DMS79 (cell line): ENCODE measurements at regions not wholly inside any gene's neighbourhood (a gene's known extent, or its start where the extent isn't known, plus 50 kb on each side); places are given as distances from the start of the nearest gene placed in this dataset.

ENCODE experiments used
- DNase-seq: peaks from one replicate; lab custom pipeline; 2025; lab: John Stamatoyannopoulos, UW

DNA sequence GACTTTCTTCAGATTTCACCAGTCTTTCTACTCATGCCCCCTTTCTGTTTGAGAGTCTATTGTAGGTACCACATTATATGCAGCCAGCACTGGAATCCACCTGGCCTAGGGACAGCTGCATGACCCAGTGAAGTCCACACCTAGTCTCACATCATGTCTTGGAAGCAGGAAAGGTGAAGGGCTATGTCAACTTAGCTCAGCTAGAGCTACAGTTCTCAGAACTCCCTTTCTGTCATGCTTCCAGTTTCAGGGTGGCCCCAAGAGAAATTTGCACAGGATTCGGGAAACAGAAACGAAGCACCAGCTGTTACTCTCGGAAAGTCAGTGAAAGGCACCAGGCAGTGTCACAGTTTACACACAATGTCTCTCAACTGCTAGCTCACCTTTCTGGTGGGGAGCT, 51.6 kb upstream of the NLRP1 start:
- no peak for DNase-seq

DNA sequence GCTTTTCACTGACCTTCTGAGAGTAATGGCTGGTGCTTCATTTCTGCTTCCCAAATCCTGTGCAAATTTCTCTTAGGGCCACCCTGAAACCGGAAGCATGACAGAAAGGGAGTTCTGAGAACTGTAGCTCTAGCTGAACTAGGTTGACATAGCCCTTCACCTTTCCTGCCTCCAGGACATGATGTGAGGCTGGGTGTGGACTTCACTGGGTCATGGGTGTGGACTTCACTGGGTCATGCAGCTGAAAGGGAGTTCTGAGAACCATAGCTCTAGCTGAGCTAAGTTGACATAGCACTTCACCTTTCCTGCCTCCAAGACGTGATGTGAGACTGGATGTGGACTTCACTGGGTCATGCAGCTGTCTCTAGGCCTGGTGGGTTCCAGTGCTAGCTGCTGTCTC, 54.3 kb upstream of the NLRP1 start:
- DNase-seq, result no peak

DNA sequence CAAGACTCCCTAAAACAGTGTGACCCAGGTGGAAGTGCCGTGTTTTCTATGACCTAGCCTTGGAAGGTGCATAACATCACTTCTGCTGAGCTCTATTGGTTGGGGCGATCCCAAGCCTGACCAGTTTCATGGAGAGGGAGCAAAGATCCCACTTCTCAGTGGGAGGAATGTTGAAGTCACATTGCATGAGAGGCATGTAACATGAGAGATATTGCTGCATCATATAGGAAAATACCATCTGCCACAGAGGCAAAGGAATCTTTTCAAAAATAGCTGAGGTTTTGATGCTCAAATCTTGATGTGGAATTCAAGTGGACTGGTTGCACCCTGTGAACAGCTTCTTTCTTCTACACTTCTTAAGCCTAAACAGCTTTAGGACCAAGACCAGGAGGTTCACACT, 56.4 kb upstream of the NLRP1 start:
- no peak for DNase-seq

DNA sequence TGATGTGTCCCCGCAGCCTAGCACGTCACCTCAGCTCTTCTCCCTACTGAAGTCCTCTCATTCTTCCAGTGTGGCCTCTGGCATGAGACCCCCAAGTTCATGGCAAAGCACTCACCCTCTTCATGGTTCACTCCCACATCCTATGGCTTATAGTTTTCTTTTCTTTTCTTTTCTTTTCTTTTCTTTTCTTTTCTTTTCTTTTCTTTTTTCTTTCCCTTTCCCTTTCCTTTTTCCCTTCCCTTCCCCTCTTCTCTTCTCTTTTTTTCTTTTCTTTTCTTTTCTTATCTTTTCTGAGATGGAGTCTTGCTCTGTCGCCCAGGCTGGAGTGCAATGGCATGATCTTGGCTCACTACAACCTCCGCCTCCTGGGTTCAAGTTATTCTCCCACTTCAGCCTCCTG, 58.4 kb upstream of the NLRP1 start:
- DNase-seq, result no peak

DNA sequence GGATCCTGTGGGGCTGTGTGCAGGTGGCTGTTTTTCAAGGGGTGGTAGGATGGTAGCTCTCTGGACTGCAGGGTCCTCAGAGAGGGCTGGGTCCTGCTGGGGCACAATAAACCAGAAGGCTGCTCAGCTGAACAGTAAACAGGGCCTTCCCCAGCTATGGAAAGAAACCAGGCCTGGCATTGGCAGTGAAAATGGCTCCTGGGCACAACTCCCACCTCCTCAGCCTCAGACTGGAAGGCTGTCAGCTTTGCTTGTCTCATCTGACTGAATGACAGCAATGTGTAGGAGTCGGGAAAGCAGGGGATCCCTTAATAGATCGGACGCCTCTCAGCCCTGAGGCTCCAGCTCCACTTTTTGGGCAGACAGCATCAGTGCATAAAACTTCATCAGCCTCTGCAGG, 59.8 kb upstream of the NLRP1 start:
- DNase-seq, result no peak

DNA sequence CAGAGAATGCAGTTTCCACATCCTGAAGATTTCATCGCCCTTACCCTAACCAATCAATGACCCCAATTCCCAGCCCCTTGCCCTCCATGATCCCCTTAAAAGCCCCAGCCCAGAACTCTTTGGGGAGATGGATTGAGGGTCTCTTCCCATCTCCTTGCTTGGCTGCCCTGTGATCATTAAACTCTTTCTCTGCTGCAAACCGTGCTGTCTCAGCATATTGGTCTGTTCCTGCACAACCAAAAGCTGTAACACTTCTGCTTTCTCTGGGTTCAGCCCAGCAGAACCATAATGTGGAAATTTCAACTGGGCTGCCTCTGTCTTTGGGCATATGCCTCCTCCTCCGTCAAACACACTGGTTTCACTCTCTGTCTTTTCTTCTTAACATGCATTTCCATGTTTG, 67.0 kb upstream of the NLRP1 start:
- no peak for DNase-seq

DNA sequence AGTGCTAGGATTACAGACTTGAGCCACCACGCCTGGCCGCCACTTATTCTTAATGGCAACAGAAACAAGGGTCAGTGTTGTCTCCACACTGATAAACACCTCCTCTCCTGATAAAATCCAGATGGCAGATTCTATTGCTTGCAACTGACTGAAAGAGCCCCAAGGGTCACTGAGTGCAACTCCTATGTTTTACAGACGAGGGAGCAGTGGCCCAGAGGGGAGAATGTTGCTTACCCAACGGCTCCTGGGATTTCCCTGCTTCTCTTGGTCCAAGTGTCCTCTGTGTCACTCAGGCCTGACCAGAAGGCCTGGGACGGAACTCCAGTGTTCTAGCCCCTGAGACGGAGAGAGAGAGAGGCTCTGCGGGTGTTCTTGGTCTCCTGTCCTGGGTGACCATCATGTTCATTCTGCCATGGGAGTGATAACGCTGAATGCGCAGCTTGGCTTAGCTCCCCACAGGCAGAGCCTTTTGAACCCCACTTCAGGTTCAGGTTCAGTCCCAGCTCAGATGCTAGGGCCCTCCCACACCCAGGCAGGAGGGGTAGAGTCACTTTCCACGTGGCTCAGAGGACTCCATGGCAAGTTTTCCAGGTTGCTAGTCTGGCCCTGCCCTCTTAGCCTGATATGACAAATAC, 77.3 kb upstream of the NLRP1 start:
- DNase-seq, result no peak

DNA sequence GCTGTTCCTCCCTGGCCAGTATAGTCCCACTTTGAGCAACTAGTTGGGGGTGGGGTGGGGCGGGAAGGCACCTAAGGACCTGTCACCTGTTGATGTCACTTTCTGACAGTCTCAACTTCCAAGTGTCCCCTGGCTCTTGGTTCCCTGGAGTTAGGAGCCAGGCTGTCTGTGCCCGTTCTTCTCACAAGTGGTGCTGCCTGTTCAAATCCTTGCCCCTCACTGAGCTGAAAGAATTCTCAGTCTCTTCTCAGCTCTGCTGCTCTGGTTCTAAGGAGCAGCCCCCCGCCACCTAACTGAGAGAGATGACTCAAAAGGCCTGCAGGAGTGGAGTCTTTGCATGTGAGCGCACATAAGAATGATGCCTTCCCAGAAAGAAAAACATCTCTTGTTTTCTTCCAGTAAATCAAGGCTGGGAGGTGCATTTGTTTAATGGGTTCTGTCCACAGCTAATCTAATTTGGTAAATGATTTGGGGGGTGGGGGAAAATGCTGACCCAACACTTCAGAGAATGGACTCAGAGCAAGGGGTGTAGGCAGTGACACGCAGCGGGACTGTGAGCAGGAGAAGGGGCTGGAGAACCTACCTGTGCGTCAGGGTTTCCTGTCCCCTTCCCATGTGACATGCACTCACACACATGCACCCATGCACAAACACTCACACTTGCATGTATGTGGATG, 78.2 kb upstream of the NLRP1 start:
- DNase-seq, result no peak

DNA sequence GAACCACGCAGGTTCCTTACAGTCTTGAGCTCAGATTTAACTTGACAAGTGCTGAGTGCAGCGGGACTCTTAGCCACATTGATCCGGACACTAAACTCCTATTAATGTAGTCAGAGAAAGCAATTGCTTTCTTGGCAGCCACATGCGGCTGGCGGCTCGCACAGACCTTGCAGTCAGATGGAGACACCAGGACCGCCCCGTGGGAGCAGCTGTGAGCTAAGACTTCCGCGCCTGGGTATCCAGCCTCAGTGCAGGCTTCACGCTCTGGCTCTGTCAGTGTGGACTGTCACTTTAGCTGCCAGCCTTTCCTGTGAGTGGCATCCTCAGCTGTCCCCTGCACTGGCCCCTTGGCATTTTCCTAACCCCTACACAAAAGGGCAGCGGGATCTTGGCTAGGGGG, 80.9 kb upstream of the NLRP1 start:
- no peak for DNase-seq

DNA sequence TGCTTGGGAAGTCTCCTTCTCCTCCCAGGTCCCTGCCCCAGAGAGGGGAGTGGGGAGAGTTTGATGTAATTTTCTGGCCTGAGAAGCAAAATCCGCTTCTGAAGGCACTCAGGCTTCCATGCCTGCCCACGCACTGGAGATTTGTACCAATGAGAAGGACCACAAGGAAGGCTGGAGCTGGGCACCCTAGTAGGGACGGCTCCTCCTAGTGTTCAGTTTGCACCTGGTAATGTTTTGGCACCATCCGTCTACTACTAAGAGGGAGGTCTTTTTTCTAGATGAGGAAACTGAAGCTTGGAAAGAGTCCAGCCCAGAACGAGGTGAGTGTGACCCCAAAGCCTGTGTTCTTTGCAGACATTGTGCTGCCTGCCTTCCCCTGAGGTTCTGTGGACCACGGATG, 83.6 kb upstream of the NLRP1 start:
- DNase-seq, result no peak

DNA sequence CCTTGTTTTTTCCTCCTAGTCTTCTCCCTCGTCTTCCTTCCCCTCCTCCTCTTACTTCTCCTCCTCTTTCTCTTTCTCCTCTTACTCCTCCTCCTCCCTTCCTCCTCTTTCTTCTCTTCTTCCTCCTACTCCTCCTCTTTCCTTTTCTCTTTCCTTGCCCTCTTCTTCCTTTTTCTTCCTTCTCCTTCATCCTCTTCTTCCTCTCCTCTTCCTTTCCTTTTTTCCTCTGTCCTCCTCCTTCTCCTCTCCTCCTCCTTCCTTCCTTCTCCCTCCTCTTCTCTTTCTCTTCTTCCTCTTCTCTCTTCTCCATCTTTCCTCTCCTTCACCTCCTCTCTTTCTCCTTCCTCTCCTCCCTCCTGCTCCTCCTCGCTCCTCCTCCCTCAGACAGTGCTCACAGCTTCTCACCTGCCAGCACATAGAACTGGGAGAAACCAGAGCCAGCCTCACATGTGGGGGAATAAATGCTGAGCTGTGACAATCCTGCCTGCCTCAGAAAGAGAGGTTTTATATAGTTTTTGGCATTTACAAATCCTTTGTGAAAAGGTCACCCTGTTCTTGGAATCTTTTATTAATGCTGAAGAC, 84.3 kb upstream of the NLRP1 start:
- no peak for DNase-seq

DNA sequence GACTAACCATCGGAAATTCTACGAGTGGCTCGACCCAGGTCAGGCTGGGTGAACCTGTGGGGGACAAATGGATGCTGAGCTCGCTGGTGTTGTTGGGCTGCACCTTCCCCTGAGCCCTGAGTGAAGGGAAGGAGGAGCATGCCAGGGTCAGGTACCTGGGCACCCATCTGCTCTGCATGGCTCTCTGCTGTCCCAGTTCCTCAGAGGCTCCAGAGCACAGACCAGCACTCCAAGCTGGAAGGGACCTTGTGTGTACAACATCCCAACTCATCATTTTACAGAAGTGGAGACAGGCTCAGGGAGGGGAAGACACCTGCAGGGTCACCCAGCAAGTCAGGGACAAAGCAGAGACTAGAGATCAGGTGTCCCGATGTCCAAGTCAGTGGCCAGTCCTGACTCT, 84.9 kb upstream of the NLRP1 start:
- DNase-seq, result no peak

DNA sequence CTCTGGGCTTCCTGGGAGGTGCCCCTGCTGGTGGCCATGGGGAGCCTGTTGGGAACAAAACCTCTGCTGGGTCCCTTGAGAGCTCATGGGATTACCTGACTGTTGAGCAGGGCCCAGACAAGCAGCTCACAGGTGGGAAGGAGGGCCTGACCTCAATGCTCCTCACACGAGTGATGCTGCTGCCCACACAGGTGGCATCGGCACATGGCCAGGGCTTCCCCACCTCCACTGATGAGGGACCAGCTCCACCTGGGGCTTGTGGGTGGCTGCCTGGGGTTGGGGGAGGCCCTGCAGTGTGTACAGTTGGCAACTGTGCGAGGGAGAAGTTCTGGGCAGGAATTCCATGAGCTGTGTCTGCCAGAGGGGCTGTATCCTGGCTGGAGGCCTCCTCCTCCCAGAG, 87.8 kb upstream of the NLRP1 start:
- DNase-seq, result no peak

DNA sequence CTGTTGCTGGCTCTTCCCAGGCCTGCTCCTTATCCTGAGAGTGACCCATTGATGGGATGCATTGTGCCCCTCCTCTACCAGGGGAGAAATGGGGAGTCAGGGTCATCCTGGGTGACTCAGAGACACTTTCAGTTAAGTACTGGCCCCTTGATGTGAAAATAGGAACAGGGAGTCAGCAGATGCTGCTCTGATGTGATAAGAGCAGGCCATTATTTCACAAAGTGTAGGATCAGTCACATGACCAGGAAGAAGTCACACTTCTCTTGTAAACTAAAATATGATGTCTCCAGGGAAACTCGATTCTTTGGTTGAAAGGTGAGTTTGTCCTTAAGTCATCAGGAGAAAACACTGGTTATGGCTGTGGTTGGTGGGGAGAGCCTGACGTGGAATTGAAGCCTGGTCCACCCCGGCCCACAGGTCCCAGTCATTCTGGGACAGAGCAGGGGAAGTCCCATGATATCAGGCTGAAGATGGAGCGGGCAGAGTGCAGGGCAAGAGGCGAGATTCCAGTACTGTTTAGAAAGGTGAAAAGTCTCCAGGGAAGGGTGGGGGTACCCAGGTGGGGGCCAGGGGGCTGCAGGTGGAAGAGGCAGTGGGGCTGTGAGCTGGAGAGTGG, 88.6 kb upstream of the NLRP1 start:
- no peak for DNase-seq

DNA sequence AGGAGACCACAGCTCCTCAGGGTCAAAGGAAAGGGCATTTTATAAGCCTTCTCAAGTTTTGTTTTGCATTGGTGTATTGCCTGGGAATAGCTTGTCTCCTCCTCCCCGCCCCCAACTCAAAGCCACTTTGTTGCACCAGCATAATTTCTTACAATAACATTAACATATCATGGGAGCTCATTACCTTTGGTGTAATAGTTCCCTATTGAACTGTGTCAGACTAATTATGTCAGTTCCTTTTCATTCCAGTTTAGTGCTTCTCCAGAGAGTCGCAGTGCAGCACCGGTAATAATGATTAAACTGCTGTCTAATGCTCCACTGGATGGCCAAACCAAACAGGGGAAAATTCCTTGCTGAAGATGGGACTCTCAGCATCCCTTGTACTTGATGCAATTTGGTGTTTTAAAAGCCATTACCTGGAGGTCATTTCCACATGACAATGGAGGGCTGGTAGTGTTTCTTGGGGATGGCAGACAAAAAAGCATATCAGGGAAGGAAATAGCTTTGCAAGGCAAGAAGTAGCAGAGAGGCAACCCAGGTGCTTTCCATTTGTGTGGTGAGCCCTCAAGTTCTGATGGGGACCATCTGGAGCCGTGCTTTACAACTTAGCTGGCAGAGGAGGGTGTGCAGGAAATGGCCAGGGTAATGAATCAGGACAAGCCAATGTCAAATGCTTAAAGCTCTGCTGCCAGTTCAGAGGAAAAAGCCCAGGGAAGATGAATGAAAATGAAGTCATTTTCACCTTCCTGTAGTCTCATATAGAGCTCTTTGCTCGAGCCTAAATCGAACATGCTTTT, 91.5 kb upstream of the NLRP1 start:
- DNase-seq, result no peak

DNA sequence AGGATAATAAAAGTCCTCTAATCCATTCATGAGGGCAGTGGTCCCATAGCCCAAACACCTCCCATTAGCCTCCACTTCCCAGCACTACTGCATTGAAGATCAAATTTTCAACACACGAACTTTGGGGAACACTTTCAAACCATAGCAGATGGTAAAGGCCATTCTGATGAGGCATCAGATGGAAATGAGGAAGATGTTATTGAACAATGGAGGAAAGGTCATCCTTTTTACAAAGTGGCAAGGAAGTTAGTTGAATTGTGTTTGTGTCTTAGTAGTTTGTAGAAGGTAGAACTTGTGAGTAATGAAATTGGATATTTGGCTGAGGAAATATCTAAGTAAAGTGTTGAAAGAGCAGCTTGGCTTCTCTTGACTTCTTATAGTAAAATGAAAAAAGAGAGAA, 93.3 kb upstream of the NLRP1 start:
- DNase-seq, result no peak

DNA sequence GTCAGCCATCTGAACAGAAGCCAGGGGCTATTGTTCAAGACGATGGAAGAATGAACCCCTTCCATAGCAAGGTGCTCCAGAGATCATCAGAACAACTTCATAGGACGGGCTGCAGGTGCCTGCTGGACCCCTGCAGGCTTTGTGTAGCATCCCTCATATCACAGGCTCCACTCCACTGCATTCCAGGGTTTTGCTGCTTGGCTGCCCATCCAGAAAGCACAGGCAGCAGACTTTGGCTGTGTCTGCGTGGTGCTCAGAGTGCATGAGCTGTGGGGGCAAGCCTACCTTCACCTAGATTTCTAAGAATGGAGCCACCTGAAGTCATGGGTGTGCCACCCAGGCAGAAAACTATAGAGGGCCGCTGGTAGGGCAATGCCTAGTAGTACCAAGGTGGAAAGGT, 93.9 kb upstream of the NLRP1 start:
- no peak for DNase-seq

DNA sequence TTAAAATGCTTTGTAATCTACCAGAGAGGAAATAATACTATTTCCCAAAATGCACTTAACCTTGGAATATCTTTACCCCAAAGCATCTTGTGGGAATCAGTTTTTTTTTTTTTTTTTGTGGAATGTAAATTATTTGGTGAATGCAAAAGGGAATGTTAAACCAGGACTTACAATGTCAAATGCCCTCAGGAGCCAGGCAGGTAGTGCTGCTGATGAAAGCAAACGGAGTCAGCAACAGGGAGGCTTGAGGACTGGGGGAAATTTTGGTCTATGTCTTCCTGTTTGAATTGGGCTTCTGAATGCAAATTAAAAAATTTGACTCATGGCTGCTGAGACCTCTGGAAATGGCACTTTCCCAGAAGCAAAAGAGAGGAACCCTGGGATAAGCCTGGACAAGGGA, 96.5 kb upstream of the NLRP1 start:
- no peak for DNase-seq

DNA sequence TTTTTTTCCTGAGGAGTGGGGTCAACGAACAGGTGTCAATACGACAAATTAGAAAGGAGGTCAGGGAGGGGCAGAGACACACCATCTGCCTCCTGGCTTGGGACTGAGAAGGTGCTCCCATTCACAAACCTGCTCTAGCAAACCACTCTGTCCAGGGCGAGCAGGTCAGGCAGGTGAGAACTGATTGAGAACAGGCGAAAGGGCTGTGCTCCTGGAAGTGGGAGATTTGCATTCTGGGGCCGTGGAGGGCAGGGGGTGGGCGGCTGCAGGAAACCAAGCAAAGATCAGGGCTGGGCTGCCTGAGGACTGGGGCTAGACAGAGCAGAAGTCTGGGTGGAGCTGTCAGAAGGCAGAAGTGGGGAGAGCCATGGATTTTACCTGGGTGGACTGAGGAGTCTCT, 98.9 kb upstream of the NLRP1 start:
- no peak for DNase-seq

DNA sequence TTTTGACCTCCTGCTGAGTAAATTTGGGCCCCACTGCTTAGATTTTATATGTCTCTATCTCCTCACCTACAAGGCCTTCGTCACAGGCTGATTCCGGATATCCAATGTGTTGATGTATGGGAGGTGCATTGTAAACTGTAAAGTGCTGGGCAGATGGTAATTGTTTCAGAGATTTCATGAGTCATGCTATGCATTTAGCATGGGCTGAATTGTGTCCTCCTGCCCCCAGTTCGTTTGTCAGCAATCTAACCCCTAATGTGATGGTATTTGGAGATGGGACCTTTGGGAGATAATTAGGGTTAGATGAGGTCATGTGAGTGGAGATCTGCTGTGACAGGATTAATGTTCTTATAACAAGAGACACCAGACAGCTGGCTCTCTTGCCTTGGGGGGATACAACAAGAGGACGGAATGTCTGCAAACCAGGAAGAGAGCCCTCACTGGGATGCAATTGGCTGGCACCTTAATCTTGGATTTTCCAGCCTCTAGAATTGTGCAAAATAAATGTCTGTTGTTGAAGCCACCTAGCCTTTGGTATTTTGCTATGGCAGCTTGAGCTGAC, 101.8 kb upstream of the NLRP1 start:
- DNase-seq, result no peak

DNA sequence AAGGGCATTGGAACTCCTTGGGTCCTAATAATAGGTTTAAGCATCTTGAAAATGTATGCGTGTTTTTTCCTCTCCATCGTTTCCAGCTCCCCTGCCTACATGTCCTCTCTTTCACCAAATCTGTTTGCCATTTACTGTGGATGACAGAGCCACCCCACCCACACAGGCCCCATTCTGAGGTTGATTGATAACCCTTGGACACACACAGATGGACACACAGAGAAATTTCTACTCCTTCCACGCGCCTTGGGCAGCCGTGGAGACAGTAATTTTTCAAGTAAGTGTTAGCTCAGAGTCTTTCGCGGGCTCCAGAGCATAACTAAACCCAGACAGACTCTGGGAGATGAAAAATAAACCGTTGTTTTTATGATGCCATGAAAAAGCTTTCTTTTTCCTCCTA, 103.3 kb upstream of the NLRP1 start:
- DNase-seq, result no peak

DNA sequence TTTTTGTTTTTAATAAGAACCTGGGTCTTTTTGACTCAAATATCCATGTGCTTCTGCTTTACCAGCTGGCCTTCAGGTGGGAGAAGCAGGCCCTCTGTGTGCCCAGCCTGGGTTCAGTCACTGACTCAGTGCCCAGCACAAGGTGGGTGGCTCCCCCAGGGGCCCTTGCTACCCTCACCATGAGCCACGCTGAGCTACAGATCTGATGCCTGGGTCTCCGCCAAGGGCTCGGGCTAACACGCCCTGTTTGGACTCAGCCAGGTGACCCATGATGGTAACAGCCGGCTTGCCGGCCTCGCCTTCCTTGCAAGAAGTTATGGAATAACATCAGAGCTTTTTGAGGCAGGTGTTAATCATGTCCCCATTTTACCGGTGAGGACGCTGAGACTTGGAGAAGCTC, 109.5 kb upstream of the NLRP1 start:
- no peak for DNase-seq
